Thyroid gland (tissue), 4 donors: ENCODE measurements at regions not wholly inside any gene's neighbourhood (a gene's known extent, or its start where the extent isn't known, plus 50 kb on each side); places are given as distances from the start of the nearest gene placed in this dataset.

Source experiments
- DNase-seq, 2 donors: peaks; one replicate each; pipeline ENCODE4 v3.0.0-alpha.2; 2019
- H3K27ac ChIP-seq, 3 donors: fragments of 200-600 bp; sonication (generic); 1 replicate in 2 of 3; 2 replicates in 1 of 3; pipeline ENCODE4 v1.5.1; 2016 to 2019; ENCODE audit warnings: mild to moderate bottlenecking in 1 of 3, moderate library complexity in 1 of 3
- H3K27me3 ChIP-seq: fragments of 200-600 bp; sonication (generic); one replicate; pipeline ENCODE4 v1.5.1; 2019
- H3K36me3 ChIP-seq, 2 donors: fragments of 200-600 bp; sonication (generic); one replicate each; pipeline ENCODE4 v1.5.1; 2016 to 2019
- H3K4me1 ChIP-seq, 2 donors: fragments of 200-600 bp; sonication (generic); one replicate each; pipeline ENCODE4 v1.5.1; 2017 to 2019
- H3K4me3 ChIP-seq, 3 donors: fragments of 200-600 bp; sonication (generic); replicated peaks in 1 of 3; 1 replicate in 2 of 3; 2 replicates in 1 of 3; pipeline ENCODE4 v1.5.1; 2016; ENCODE audit warnings: mild to moderate bottlenecking in 1 of 3
- H3K9me3 ChIP-seq: fragments of 200-600 bp; sonication (generic); one replicate; pipeline ENCODE4 v1.5.1; 2017
- POLR2A ChIP-seq, 2 donors: fragments of 450-650 bp; IDR thresholded peaks; one replicate each; pipeline ENCODE4 v1.6.1; 2017; ENCODE audit warnings: antibody characterized with exemption in 2 of 2, mild to moderate bottlenecking in 2 of 2, moderate library complexity in 1 of 2
- WGBS, 2 donors: methylation state at CpG; one replicate each; pipeline ENCODE4 v1.1.5; 2017; 5-methylcytosine and 5-hydroxymethylcytosine counted together
- intact Hi-C: fragments of 100-400 bp; cut with DNase I; formaldehyde crosslinking; loops from one replicate; pipeline ENCODE4 v1.15.1; 2023
- TF ChIP-seq, protein P1 (sequence below), 6 experiments: fragments of 200-600 bp in 3 of 6; fragments of 450-650 bp in 3 of 6; sonication (generic) in 3 of 6; IDR thresholded peaks; one replicate each; pipeline ENCODE4 v1.5.1; 2016 to 2019; ENCODE audit warnings: antibody characterized with exemption in 6 of 6, mild to moderate bottlenecking in 2 of 6, inconsistent platforms in 1 of 6, moderate library complexity in 1 of 6

GRCh38 chr18:78105611-78106010, 856.0 kb downstream of the GALR1 start:
- H3K9me3 ChIP-seq = no peaks in the 10 kb centered on the region
- 82 to 85% methylated on average over 5 of the region's 5 CpGs for WGBS, 2 donors
- intact Hi-C loops = no loop called here
- no peaks in the 10 kb centered on the region for H3K27me3 ChIP-seq
- no peak overlapping the region for H3K27ac ChIP-seq
- TF ChIP-seq, protein P1, sequence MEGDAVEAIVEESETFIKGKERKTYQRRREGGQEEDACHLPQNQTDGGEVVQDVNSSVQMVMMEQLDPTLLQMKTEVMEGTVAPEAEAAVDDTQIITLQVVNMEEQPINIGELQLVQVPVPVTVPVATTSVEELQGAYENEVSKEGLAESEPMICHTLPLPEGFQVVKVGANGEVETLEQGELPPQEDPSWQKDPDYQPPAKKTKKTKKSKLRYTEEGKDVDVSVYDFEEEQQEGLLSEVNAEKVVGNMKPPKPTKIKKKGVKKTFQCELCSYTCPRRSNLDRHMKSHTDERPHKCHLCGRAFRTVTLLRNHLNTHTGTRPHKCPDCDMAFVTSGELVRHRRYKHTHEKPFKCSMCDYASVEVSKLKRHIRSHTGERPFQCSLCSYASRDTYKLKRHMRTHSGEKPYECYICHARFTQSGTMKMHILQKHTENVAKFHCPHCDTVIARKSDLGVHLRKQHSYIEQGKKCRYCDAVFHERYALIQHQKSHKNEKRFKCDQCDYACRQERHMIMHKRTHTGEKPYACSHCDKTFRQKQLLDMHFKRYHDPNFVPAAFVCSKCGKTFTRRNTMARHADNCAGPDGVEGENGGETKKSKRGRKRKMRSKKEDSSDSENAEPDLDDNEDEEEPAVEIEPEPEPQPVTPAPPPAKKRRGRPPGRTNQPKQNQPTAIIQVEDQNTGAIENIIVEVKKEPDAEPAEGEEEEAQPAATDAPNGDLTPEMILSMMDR (IDR thresholded peaks at IDR 0.05) = no peak
- no peak for TF ChIP-seq POLR2A (IDR thresholded peaks at IDR 0.05)
- H3K4me1 ChIP-seq = no peaks in the 10 kb centered on the region
- no peak overlapping the region for H3K4me3 ChIP-seq
- no peak for DNase-seq
- no peaks in the 10 kb centered on the region for H3K36me3 ChIP-seq

DNA sequence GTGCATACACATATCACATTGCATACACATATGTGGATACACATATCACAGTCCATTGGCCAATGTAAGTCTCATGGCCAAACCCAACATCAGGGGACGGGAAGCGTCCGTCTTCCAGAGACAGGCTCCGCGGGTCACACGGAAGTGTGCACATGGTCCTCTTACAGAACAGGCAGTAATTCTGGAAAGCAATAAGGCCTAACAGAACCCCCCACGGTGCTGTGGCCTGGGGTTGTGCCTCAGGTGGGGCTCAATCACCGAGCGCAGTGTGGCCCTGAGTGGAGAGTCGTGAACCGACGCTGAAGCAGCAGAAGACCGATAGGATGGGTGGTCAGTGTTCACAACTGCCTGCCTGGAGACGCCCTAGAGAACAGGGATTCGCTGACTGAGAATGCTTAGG, 857.3 kb downstream of the GALR1 start:
- TF ChIP-seq, protein P1 (IDR thresholded peaks at IDR 0.05) = no peak
- no peak for TF ChIP-seq POLR2A (IDR thresholded peaks at IDR 0.05)
- intact Hi-C loops = no loop called here
- 93 to 96% methylated on average over 12 to 15 of the region's 15 CpGs for WGBS, 2 donors
- Histone ChIP-seq H3K36me3 (no peaks in the 10 kb centered on the region), H3K9me3 (no peaks in the 10 kb centered on the region), H3K4me1 (no peaks in the 10 kb centered on the region), H3K27me3 (no peaks in the 10 kb centered on the region), H3K4me3 (no peak overlapping the region), H3K27ac (no peak overlapping the region)
- DNase-seq = no peak

- 88 to 90% methylated on average over 9 of the region's 9 CpGs for WGBS, 2 donors
- TF ChIP-seq POLR2A (IDR thresholded peaks at IDR 0.05) = no peak
- TF ChIP-seq, protein P1 (IDR thresholded peaks at IDR 0.05) = no peak
- intact Hi-C loops = no loop called here
Observed at GRCh38 chr18:78107363-78107762, 857.7 kb downstream of the GALR1 start.

GRCh38 chr18:78108554-78108953, 858.9 kb downstream of the GALR1 start:
- Histone ChIP-seq H3K4me3 (no peak overlapping the region), H3K36me3 (no peaks in the 10 kb centered on the region), H3K27ac (no peak overlapping the region), H3K27me3 (no peaks in the 10 kb centered on the region), H3K4me1 (no peaks in the 10 kb centered on the region), H3K9me3 (no peaks in the 10 kb centered on the region)
- intact Hi-C loops = no loop called here
- TF ChIP-seq, protein P1 (IDR thresholded peaks at IDR 0.05) = no peak
- WGBS, 2 donors = 65 to 67% methylated on average over 5 of the region's 5 CpGs
- no peak for DNase-seq

More at GRCh38 chr18:78107363-78107762, 857.7 kb downstream of the GALR1 start:
- Histone ChIP-seq H3K27ac (no peak overlapping the region), H3K9me3 (no peaks in the 10 kb centered on the region), H3K4me1 (no peaks in the 10 kb centered on the region), H3K36me3 (no peaks in the 10 kb centered on the region), H3K4me3 (no peak overlapping the region), H3K27me3 (no peaks in the 10 kb centered on the region)
- DNase-seq = no peak

DNA sequence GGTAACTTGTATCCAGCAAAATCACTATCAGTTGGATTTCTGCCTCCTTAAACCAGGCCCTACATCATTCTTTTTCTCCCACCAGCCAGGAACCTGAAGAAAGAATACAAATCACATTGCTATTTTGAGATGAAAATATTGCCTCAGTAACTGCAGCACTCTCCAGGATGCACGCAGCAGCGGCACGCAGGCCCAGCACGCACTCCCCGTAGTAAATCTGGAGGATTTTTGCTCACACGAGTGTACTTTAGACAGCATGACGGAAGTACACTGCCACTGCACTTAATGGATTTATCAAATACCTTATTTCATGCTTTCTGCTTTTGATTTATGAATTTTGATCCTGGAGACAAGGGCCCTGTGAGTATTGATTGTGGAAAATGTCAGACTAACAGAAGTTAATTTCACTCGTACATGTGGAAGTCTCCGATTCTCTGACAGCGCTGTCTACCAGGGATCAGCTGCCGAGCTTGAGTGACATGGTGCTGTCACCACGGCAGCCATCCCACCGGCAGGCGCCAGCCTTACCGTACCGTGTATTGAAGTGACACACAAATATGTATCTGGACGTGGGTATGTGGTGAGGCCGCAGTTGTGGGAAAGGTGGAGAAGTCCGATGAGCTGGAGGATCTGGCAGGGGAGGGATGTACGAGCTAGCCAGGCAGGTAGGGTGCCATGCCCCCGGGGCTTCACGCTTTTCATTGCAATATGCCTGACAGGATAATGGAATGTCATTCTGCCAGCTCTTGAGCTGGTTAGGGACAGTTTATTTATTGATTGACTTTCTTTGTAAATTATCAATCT, 863.7 kb downstream of the GALR1 start:
- TF ChIP-seq, protein P1 (IDR thresholded peaks at IDR 0.05) = no peak
- TF ChIP-seq POLR2A (IDR thresholded peaks at IDR 0.05) = no peak
- WGBS, 2 donors = 89 to 93% methylated on average over 22 of the region's 22 CpGs

More for the DNA sequence above, 863.7 kb downstream of the GALR1 start:
- Histone ChIP-seq H3K27me3 (no peaks in the 10 kb centered on the region), H3K4me1 (no peaks in the 10 kb centered on the region), H3K9me3 (no peaks in the 10 kb centered on the region), H3K4me3 (no peak overlapping the region), H3K27ac (no peak overlapping the region), H3K36me3 (no peaks in the 10 kb centered on the region)
- intact Hi-C loops = no loop called here
- no peak for DNase-seq
